Adrenal gland (tissue), 9 donors: ENCODE measurements at regions not wholly inside any gene's neighbourhood (a gene's known extent, or its start where the extent isn't known, plus 50 kb on each side); places are given as distances from the start of the nearest gene placed in this dataset.

Experiments
- DNase-seq, 7 donors: peaks; one replicate each; pipeline ENCODE4 v3.0.0-alpha.2; 2019 to 2020
- H3K27ac ChIP-seq, 5 donors: fragments of 200-600 bp; sonication (generic) in 4 of 5; 1 replicate in 3 of 5; 2 replicates in 2 of 5; pipeline versions ENCODE4 v1.5.1 to v1.8.0; 2016 to 2020; ENCODE audit warnings: mild to moderate bottlenecking in 1 of 5
- H3K27me3 ChIP-seq: fragments of 200-600 bp; 2 replicates; pipeline ENCODE4 v1.8.0; 2021
- H3K36me3 ChIP-seq, 2 donors: fragments of 200-600 bp; replicated peaks in 1 of 2; 1 replicate in 1 of 2; 2 replicates in 1 of 2; pipeline versions ENCODE4 v1.5.1 to v1.8.0; 2018 to 2022
- H3K4me1 ChIP-seq, 2 donors: fragments of 200-600 bp; replicated peaks in 1 of 2; 1 replicate in 1 of 2; 2 replicates in 1 of 2; pipeline versions ENCODE4 v1.5.1 to v1.8.0; 2018 to 2021
- H3K4me3 ChIP-seq, 4 donors: fragments of 200-600 bp; sonication (generic) in 3 of 4; one replicate each; pipeline ENCODE4 v1.5.1; 2016 to 2018
- H3K9me3 ChIP-seq, 3 donors: fragments of 200-600 bp; sonication (generic) in 1 of 3; replicated peaks in 1 of 3; 1 replicate in 2 of 3; 2 replicates in 1 of 3; pipeline versions ENCODE4 v1.5.1 to v1.8.0; 2016 to 2021
- POLR2A ChIP-seq, 2 donors: fragments of 450-650 bp; IDR thresholded peaks; one replicate each; pipeline ENCODE4 v1.6.1; 2017; ENCODE audit warnings: antibody characterized with exemption in 2 of 2, mild to moderate bottlenecking in 2 of 2, moderate library complexity in 1 of 2
- WGBS, 4 donors: extraction: QIAGEN DNeasy Blood & Tissue Kit in 2 of 4; methylation state at CpG; one replicate each; pipeline versions ENCODE4 v1.1.5 to v1.1.7; 2013 to 2017; 5-methylcytosine and 5-hydroxymethylcytosine counted together
- intact Hi-C, 2 donors: fragments of 100-400 bp; cut with DNase I; formaldehyde crosslinking; loops; one replicate each; pipeline versions ENCODE4 v1.14.1 to v1.15.0; 2022 to 2023
- TF ChIP-seq, protein P1 (sequence below), 6 experiments: fragments of 450-650 bp in 4 of 6; fragments of 200-600 bp in 2 of 6; sonication (generic) in 1 of 6; IDR thresholded peaks; 1 replicate in 5 of 6; 2 replicates in 1 of 6; pipeline versions ENCODE4 v1.5.1 to v1.8.0; 2016 to 2021; ENCODE audit warnings: antibody characterized with exemption in 6 of 6, mild to moderate bottlenecking in 2 of 6, moderate library complexity in 1 of 6
- donor health status: healthy with polysubstance abuse.
- donor health status: Bipolar disorder and iron deficiency.
- donor health status: DM: yes; HTN: yes; CAD: no.
- donor health status: DM: no; HTN: no; CAD: no.
- donor health status: DM: no; HTN: no; CAD: no.

DNA sequence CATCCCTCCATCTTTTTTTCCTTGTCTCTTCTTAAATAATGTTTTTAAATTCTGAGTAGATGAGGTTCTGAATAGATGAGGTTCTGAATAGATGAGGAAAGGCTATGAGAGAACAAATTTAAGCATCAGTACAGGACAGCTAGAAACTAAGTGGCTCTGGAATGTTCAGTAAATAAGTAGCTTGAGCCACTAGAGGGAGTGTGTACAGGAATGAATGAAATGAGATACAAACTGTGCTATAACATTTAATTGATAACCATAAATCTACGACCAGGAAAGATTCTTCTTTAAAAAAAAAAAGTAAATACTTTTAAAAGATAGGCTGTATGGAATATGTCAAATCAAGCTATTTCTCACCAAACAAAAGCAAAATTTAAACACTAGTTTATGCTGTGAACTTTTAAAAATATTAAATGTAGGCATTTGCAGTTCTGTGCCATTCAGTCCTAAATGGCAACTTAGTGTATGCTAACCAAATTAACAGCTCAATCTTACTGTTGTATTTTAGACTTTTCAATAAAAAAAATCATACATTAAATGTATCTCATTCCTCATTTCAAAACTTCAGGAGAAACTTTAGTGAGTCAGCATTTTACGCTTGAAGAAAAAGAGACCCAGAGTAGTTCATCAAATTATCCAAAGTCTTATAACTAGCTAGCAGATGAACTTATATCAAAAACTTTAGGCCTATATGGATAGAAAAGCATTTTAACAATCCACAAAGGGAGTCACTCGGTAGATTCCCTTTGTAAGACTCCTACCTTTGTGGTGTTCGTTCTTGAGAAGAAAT lies 70.4 kb upstream of the SNX2 start:
- DNase-seq: no peak
- Histone ChIP-seq H3K9me3 (no peaks in the 10 kb centered on the region), H3K4me3 (no peak overlapping the region), H3K4me1 (no peaks in the 10 kb centered on the region), H3K27me3 (no peaks in the 10 kb centered on the region), H3K36me3 (no peaks in the 10 kb centered on the region), H3K27ac (no peak overlapping the region)
- intact Hi-C loops: loop anchor here in 1 of 2 donors (10.0 kb wide), 1 partner anchor 160 kb away; no protein-coding TSS in a partner anchor
- 73 to 75% (median 74%) methylated on average over 4 of the region's 4 CpGs for WGBS, 4 donors
- no peak for TF ChIP-seq POLR2A (IDR thresholded peaks at IDR 0.05)
- TF ChIP-seq, protein P1, sequence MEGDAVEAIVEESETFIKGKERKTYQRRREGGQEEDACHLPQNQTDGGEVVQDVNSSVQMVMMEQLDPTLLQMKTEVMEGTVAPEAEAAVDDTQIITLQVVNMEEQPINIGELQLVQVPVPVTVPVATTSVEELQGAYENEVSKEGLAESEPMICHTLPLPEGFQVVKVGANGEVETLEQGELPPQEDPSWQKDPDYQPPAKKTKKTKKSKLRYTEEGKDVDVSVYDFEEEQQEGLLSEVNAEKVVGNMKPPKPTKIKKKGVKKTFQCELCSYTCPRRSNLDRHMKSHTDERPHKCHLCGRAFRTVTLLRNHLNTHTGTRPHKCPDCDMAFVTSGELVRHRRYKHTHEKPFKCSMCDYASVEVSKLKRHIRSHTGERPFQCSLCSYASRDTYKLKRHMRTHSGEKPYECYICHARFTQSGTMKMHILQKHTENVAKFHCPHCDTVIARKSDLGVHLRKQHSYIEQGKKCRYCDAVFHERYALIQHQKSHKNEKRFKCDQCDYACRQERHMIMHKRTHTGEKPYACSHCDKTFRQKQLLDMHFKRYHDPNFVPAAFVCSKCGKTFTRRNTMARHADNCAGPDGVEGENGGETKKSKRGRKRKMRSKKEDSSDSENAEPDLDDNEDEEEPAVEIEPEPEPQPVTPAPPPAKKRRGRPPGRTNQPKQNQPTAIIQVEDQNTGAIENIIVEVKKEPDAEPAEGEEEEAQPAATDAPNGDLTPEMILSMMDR (IDR thresholded peaks at IDR 0.05): peak; percentile 42 to 61 (median 53)

DNA sequence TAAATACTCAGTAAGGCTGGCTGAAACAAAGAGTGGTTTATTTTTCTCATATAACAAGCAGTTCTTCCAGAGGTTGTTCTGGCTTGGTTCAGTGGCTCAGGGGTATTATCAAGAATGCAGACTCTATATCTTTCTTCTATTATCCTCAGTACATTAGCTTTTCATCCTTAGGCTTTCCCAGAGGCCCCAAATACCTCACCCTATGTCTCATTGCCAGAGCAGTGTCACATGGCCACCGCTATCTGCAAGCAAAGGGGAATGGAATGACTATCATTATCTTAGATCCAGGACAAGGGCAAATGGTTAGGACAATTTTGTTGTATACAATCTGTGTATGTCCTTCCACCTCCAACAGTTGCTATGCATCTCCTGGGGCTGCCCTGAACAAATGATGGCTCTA lies 69.0 kb upstream of the SNX2 start:
- 57 to 84% (median 78%) methylated on average over 1 of the region's 1 CpG for WGBS, 4 donors
- no peak for DNase-seq
- no peak for TF ChIP-seq POLR2A (IDR thresholded peaks at IDR 0.05)
- TF ChIP-seq, protein P1 (IDR thresholded peaks at IDR 0.05): no peak

DNA sequence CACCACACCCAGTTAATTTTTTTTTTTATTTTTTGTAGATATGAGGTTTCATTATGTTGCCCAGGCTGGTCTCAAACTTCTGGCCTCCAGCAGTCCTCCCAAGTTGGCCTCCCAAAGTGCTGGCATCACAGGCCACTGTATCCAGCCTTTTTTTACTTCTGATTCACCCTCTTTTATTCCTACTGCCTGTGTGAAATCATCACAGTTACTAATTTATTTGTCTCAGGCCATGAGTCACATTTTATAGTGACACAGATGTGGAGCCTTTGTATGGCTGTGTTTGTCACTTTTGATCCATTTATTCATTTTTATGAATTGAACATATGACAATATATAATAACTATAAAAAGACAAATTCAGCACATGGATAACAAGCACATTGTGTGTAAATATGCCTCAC lies 67.1 kb upstream of the SNX2 start:
- Histone ChIP-seq H3K4me3 (no peak overlapping the region), H3K36me3 (no peaks in the 10 kb centered on the region), H3K4me1 (no peaks in the 10 kb centered on the region), H3K27me3 (no peaks in the 10 kb centered on the region), H3K27ac (no peak overlapping the region), H3K9me3 (no peaks in the 10 kb centered on the region)
- intact Hi-C loops: loop anchor here in 1 of 2 donors (10.0 kb wide), 1 partner anchor 157 kb away; no protein-coding TSS in a partner anchor
- TF ChIP-seq POLR2A (IDR thresholded peaks at IDR 0.05): no peak
- TF ChIP-seq, protein P1 (IDR thresholded peaks at IDR 0.05): no peak
- no peak for DNase-seq

More for the DNA sequence above, 69.0 kb upstream of the SNX2 start:
- Histone ChIP-seq H3K36me3 (no peaks in the 10 kb centered on the region), H3K4me3 (no peak overlapping the region), H3K27me3 (no peaks in the 10 kb centered on the region), H3K9me3 (no peaks in the 10 kb centered on the region), H3K27ac (no peak overlapping the region), H3K4me1 (no peaks in the 10 kb centered on the region)
- intact Hi-C loops: loop anchor here in 1 of 2 donors (10.0 kb wide), 1 partner anchor 159 kb away; no protein-coding TSS in a partner anchor

DNA sequence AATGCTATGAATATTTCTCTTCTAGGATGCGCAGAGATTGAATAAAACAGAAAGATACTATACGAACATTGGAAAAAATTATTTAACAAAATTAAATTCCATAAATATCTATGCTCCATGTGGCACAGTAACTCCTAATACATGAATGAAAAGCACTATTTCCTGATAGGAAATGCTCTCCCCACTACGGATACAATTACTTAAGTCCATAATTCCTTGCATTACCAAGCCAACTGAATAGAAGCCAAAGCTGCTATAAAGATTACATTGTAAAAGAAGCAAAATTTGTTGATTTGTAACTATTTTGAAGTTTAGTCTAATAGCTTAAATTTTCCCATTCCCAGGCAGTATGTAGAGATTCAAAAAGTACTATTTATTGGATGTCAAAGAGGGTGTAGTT lies 61.8 kb upstream of the SNX2 start:
- Histone ChIP-seq H3K9me3 (no peaks in the 10 kb centered on the region), H3K36me3 (no peaks in the 10 kb centered on the region), H3K4me3 (no peak overlapping the region), H3K4me1 (no peaks in the 10 kb centered on the region), H3K27ac (no peak overlapping the region), H3K27me3 (no peaks in the 10 kb centered on the region)
- no peak for TF ChIP-seq POLR2A (IDR thresholded peaks at IDR 0.05)
- TF ChIP-seq, protein P1 (IDR thresholded peaks at IDR 0.05): no peak
- DNase-seq: no peak
- WGBS, 4 donors: 53 to 70% (median 56%) methylated on average over 3 of the region's 3 CpGs
- intact Hi-C loops: no loop called here
